ENCODE measurements at regions not wholly inside any gene's neighbourhood (a gene's known extent, or its start where the extent isn't known, plus 50 kb on each side); places are given as distances from the start of the nearest gene placed in this dataset.

GRCh38 chr2:5067816-5068215 lies 624.4 kb upstream of the SOX11 start:
- H3K4me3 ChIP-seq (ENCODE audit: low read length in 2 of 2) = no peak overlapping the region
- no peaks in the 10 kb centered on the region for H3K9me3 ChIP-seq (ENCODE audit: control insufficient read depth in 2 of 2, insufficient read depth in 1 of 2, low read length in 1 of 2)
- WGBS = 78% methylated on average over 4 of the region's 4 CpGs
- no peak overlapping the region for H3K27ac ChIP-seq (ENCODE audit: low read depth in 1 of 2, low read length in 1 of 2)
- no peaks in the 10 kb centered on the region for H3K36me3 ChIP-seq (ENCODE audit: control insufficient read depth in 2 of 2, insufficient read depth in 2 of 2, low read length in 1 of 2)
- H3K27me3 ChIP-seq (ENCODE audit: control insufficient read depth in 2 of 2, insufficient read depth in 1 of 2, low read length in 1 of 2) = no peaks in the 10 kb centered on the region
- H3K4me1 ChIP-seq (ENCODE audit: control insufficient read depth in 2 of 2, insufficient read depth in 2 of 2, low read length in 2 of 2) = no peaks in the 10 kb centered on the region
- DNase-seq (ENCODE audit: low read depth in 6 of 9, low spot score in 9 of 9) = no peak

DNA sequence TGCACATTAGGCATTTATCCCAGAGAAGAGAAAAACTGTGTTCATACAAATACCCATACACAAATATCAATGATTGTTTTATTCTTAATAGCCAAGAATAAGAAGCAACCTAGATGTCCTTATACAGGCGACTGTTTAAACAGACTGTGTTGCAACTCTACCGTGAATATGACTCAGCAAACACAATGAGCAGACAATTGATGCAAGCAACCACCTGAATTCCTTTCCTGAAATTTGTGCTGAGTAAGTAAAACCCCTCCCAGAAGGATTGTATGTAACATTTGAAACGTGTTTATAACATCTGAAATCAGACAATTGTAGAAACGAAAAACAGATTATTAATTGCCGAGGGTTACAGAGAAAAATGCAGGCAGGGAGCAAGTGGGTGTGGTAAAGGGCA lies 621.9 kb upstream of the SOX11 start:
- 81% methylated on average over 5 of the region's 5 CpGs for WGBS
- Histone ChIP-seq H3K27ac (ENCODE audit: low read depth in 1 of 2, low read length in 1 of 2) (no peak overlapping the region), H3K4me3 (ENCODE audit: low read length in 2 of 2) (no peak overlapping the region), H3K36me3 (ENCODE audit: control insufficient read depth in 2 of 2, insufficient read depth in 2 of 2, low read length in 1 of 2) (no peaks in the 10 kb centered on the region), H3K27me3 (ENCODE audit: control insufficient read depth in 2 of 2, insufficient read depth in 1 of 2, low read length in 1 of 2) (no peaks in the 10 kb centered on the region), H3K4me1 (ENCODE audit: control insufficient read depth in 2 of 2, insufficient read depth in 2 of 2, low read length in 2 of 2) (no peaks in the 10 kb centered on the region), H3K9me3 (ENCODE audit: control insufficient read depth in 2 of 2, insufficient read depth in 1 of 2, low read length in 1 of 2) (no peaks in the 10 kb centered on the region)
- DNase-seq (ENCODE audit: low read depth in 6 of 9, low spot score in 9 of 9) = no peak

- DNase-seq (ENCODE audit: low read depth in 6 of 9, low spot score in 9 of 9) = no peak
- H3K27ac ChIP-seq (ENCODE audit: low read depth in 1 of 2, low read length in 1 of 2) = no peak overlapping the region
Measured at GRCh38 chr2:5074733-5075132, 617.5 kb upstream of the SOX11 start.

DNA sequence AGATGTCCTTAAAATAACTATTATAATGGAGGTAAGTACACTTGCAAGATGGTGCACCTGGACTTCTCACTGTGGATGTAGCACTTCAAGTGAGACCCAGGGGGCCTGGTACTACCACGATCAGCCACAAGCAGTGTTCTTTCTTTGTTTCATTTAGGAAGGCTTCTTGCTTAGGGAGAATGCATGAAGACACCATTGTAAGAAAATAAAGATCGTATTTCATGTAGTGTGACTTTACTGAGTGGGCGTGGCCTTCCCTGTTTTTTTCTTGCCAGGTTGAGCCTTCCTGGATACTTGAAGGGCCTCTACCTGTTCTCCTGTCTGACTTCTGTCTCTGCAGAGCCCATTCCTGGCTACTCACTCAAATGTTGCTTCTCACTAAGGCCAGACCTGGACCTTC lies 615.6 kb upstream of the SOX11 start:
- no peaks in the 10 kb centered on the region for H3K4me1 ChIP-seq (ENCODE audit: control insufficient read depth in 2 of 2, insufficient read depth in 2 of 2, low read length in 2 of 2)
- 78% methylated on average over 3 of the region's 3 CpGs for WGBS
- no peaks in the 10 kb centered on the region for H3K27me3 ChIP-seq (ENCODE audit: control insufficient read depth in 2 of 2, insufficient read depth in 1 of 2, low read length in 1 of 2)
- DNase-seq (ENCODE audit: low read depth in 6 of 9, low spot score in 9 of 9) = no peak
- no peaks in the 10 kb centered on the region for H3K36me3 ChIP-seq (ENCODE audit: control insufficient read depth in 2 of 2, insufficient read depth in 2 of 2, low read length in 1 of 2)
- H3K27ac ChIP-seq (ENCODE audit: low read depth in 1 of 2, low read length in 1 of 2) = no peak overlapping the region
- H3K4me3 ChIP-seq (ENCODE audit: low read length in 2 of 2) = no peak overlapping the region
- H3K9me3 ChIP-seq (ENCODE audit: control insufficient read depth in 2 of 2, insufficient read depth in 1 of 2, low read length in 1 of 2) = no peaks in the 10 kb centered on the region

More at GRCh38 chr2:5074733-5075132, 617.5 kb upstream of the SOX11 start:
- no peaks in the 10 kb centered on the region for H3K36me3 ChIP-seq (ENCODE audit: control insufficient read depth in 2 of 2, insufficient read depth in 2 of 2, low read length in 1 of 2)
- no peaks in the 10 kb centered on the region for H3K4me1 ChIP-seq (ENCODE audit: control insufficient read depth in 2 of 2, insufficient read depth in 2 of 2, low read length in 2 of 2)
- no peak overlapping the region for H3K4me3 ChIP-seq (ENCODE audit: low read length in 2 of 2)
- H3K9me3 ChIP-seq (ENCODE audit: control insufficient read depth in 2 of 2, insufficient read depth in 1 of 2, low read length in 1 of 2) = no peaks in the 10 kb centered on the region
- 67% methylated on average over 5 of the region's 5 CpGs for WGBS
- H3K27me3 ChIP-seq (ENCODE audit: control insufficient read depth in 2 of 2, insufficient read depth in 1 of 2, low read length in 1 of 2) = no peaks in the 10 kb centered on the region

DNA sequence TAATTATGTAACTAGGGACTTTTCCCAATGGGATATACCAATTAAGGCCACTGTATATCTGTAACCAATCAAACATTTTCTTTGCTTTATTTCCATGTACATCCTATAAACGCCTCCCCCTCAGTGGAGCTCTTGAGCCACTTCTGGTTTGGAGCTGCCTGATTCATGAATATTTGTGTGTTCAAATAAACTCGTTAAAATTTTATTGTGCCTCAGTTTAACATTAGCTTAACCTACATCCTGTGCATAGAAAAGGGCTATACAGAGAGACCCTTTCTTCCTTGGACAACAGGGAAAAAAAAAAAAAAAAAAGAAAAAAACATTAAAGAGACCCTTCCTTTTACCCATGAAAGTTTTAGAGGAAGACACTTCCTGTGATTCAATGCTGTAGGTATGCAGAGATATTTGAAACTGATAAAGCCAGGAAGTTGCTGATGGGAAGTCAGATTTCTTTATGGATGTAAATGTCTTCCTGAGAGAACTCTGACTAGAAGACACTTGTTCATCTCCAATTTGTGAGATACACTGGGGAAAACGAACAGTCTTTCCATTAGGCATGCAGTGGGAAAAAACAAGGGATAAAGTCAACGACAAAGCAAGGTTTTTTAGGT lies 614.6 kb upstream of the SOX11 start:
- H3K36me3 ChIP-seq (ENCODE audit: control insufficient read depth in 2 of 2, insufficient read depth in 2 of 2, low read length in 1 of 2) = no peaks in the 10 kb centered on the region
- H3K4me3 ChIP-seq (ENCODE audit: low read length in 2 of 2) = no peak overlapping the region
- no peak for DNase-seq (ENCODE audit: low read depth in 6 of 9, low spot score in 9 of 9)
- no peaks in the 10 kb centered on the region for H3K9me3 ChIP-seq (ENCODE audit: control insufficient read depth in 2 of 2, insufficient read depth in 1 of 2, low read length in 1 of 2)
- H3K27me3 ChIP-seq (ENCODE audit: control insufficient read depth in 2 of 2, insufficient read depth in 1 of 2, low read length in 1 of 2) = no peaks in the 10 kb centered on the region
- no peaks in the 10 kb centered on the region for H3K4me1 ChIP-seq (ENCODE audit: control insufficient read depth in 2 of 2, insufficient read depth in 2 of 2, low read length in 2 of 2)
- WGBS = 65% methylated on average over 4 of the region's 4 CpGs
- no peak overlapping the region for H3K27ac ChIP-seq (ENCODE audit: low read depth in 1 of 2, low read length in 1 of 2)

- Histone ChIP-seq H3K4me3 (ENCODE audit: low read length in 2 of 2) (no peak overlapping the region), H3K27me3 (ENCODE audit: control insufficient read depth in 2 of 2, insufficient read depth in 1 of 2, low read length in 1 of 2) (no peaks in the 10 kb centered on the region), H3K27ac (ENCODE audit: low read depth in 1 of 2, low read length in 1 of 2) (no peak overlapping the region), H3K36me3 (ENCODE audit: control insufficient read depth in 2 of 2, insufficient read depth in 2 of 2, low read length in 1 of 2) (no peaks in the 10 kb centered on the region), H3K4me1 (ENCODE audit: control insufficient read depth in 2 of 2, insufficient read depth in 2 of 2, low read length in 2 of 2) (no peaks in the 10 kb centered on the region), H3K9me3 (ENCODE audit: control insufficient read depth in 2 of 2, insufficient read depth in 1 of 2, low read length in 1 of 2) (no peaks in the 10 kb centered on the region)
- 89% methylated on average over 3 of the region's 3 CpGs for WGBS
- DNase-seq (ENCODE audit: low read depth in 6 of 9, low spot score in 9 of 9) = no peak
Measured at GRCh38 chr2:5083402-5083801, 608.8 kb upstream of the SOX11 start.

DNA sequence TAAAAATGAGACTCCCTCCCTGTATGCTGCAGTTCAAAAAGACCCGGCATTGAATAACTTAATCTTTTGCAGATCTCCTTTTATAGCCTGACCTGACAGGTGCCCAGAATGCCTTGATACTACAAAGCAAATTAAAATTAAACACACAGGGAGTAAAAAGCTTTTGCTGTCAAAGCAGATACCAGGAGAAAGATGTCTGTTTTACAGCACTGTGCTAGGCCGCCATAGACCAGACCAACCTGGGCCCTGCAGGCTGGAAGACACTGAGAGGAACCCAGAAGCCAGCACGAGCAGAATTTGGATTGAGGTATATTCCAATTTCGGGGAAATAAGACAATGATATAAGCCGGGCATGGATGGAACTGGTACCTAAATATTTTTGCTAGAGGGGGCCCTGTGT lies 602.8 kb upstream of the SOX11 start:
- H3K36me3 ChIP-seq (ENCODE audit: control insufficient read depth in 2 of 2, insufficient read depth in 2 of 2, low read length in 1 of 2) = no peaks in the 10 kb centered on the region
- H3K4me1 ChIP-seq (ENCODE audit: control insufficient read depth in 2 of 2, insufficient read depth in 2 of 2, low read length in 2 of 2) = no peaks in the 10 kb centered on the region
- H3K9me3 ChIP-seq (ENCODE audit: control insufficient read depth in 2 of 2, insufficient read depth in 1 of 2, low read length in 1 of 2) = no peaks in the 10 kb centered on the region
- no peak overlapping the region for H3K4me3 ChIP-seq (ENCODE audit: low read length in 2 of 2)
- WGBS = 91% methylated on average over 5 of the region's 5 CpGs
- DNase-seq (ENCODE audit: low read depth in 6 of 9, low spot score in 9 of 9) = no peak
- H3K27me3 ChIP-seq (ENCODE audit: control insufficient read depth in 2 of 2, insufficient read depth in 1 of 2, low read length in 1 of 2) = no peaks in the 10 kb centered on the region
- H3K27ac ChIP-seq (ENCODE audit: low read depth in 1 of 2, low read length in 1 of 2) = no peak overlapping the region

- Histone ChIP-seq H3K27ac (ENCODE audit: low read depth in 1 of 2, low read length in 1 of 2) (no peak overlapping the region), H3K36me3 (ENCODE audit: control insufficient read depth in 2 of 2, insufficient read depth in 2 of 2, low read length in 1 of 2) (no peaks in the 10 kb centered on the region), H3K9me3 (ENCODE audit: control insufficient read depth in 2 of 2, insufficient read depth in 1 of 2, low read length in 1 of 2) (no peaks in the 10 kb centered on the region), H3K4me1 (ENCODE audit: control insufficient read depth in 2 of 2, insufficient read depth in 2 of 2, low read length in 2 of 2) (no peaks in the 10 kb centered on the region), H3K4me3 (ENCODE audit: low read length in 2 of 2) (no peak overlapping the region), H3K27me3 (ENCODE audit: control insufficient read depth in 2 of 2, insufficient read depth in 1 of 2, low read length in 1 of 2) (no peaks in the 10 kb centered on the region)
- no peak for DNase-seq (ENCODE audit: low read depth in 6 of 9, low spot score in 9 of 9)
Measured at GRCh38 chr2:5093056-5093455, 599.1 kb upstream of the SOX11 start.

- Histone ChIP-seq H3K27ac (ENCODE audit: low read depth in 1 of 2, low read length in 1 of 2) (no peak overlapping the region), H3K4me1 (ENCODE audit: control insufficient read depth in 2 of 2, insufficient read depth in 2 of 2, low read length in 2 of 2) (no peaks in the 10 kb centered on the region), H3K27me3 (ENCODE audit: control insufficient read depth in 2 of 2, insufficient read depth in 1 of 2, low read length in 1 of 2) (no peaks in the 10 kb centered on the region), H3K36me3 (ENCODE audit: control insufficient read depth in 2 of 2, insufficient read depth in 2 of 2, low read length in 1 of 2) (no peaks in the 10 kb centered on the region), H3K4me3 (ENCODE audit: low read length in 2 of 2) (no peak overlapping the region), H3K9me3 (ENCODE audit: control insufficient read depth in 2 of 2, insufficient read depth in 1 of 2, low read length in 1 of 2) (no peaks in the 10 kb centered on the region)
- 82% methylated on average over 8 of the region's 8 CpGs for WGBS
- no peak for DNase-seq (ENCODE audit: low read depth in 6 of 9, low spot score in 9 of 9)
Measured at GRCh38 chr2:5093518-5093917, 598.7 kb upstream of the SOX11 start.

DNA sequence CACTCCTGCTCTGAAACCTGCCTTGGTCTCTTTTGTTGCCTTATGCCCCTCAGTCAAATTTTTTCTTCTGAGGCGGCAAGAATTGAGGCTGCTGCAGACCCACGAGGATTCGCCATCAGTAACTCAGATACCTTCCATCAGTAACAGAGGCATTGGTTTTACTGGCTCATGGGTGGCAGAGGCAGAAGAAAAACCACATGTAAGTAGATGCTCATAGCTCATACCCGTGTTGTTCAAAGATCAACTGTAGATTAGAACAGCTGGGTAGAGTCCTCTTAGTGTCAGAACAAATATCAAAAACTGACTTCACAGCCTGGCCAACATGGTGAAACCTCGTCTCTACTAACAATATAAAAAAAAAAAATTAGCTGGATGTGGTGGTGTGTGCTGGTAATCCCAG lies 598.0 kb upstream of the SOX11 start:
- Histone ChIP-seq H3K4me3 (ENCODE audit: low read length in 2 of 2) (no peak overlapping the region), H3K36me3 (ENCODE audit: control insufficient read depth in 2 of 2, insufficient read depth in 2 of 2, low read length in 1 of 2) (no peaks in the 10 kb centered on the region), H3K27me3 (ENCODE audit: control insufficient read depth in 2 of 2, insufficient read depth in 1 of 2, low read length in 1 of 2) (no peaks in the 10 kb centered on the region), H3K4me1 (ENCODE audit: control insufficient read depth in 2 of 2, insufficient read depth in 2 of 2, low read length in 2 of 2) (no peaks in the 10 kb centered on the region), H3K27ac (ENCODE audit: low read depth in 1 of 2, low read length in 1 of 2) (no peak overlapping the region), H3K9me3 (ENCODE audit: control insufficient read depth in 2 of 2, insufficient read depth in 1 of 2, low read length in 1 of 2) (no peaks in the 10 kb centered on the region)
- DNase-seq (ENCODE audit: low read depth in 6 of 9, low spot score in 9 of 9) = no peak
- 93% methylated on average over 5 of the region's 5 CpGs for WGBS
